ENCODE measurements at regions not wholly inside any gene's neighbourhood (a gene's known extent, or its start where the extent isn't known, plus 50 kb on each side); places are given as distances from the start of the nearest gene placed in this dataset.

DNA sequence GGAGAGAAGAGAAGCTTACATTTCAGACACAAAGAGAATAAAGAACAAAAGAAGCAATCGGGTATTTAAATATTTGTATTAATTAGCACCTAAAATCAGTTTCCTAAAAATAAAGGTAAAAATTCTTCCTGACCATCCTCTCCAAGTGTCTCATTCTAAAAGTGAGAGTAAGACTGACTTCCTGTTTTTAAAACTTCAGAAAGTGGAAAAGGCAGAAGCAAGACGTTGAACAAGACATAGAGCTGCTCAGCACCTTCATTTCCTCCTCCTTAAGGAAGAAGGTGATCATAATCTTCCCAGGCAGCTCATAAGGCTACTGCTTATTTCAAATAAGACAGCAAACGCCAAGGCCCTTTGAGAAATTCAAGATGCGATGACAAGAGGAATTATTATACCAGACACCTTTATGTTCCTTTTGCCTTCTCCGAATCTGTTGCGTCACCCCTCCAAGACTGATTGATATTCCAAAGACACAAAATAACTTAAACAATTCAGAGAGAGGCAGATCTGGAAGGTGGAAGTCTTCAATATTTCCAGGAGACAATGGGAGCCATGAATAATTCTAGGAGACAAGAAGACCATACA is 238.8 kb upstream of the TLE3 start:
- TF ChIP-seq, protein P1, sequence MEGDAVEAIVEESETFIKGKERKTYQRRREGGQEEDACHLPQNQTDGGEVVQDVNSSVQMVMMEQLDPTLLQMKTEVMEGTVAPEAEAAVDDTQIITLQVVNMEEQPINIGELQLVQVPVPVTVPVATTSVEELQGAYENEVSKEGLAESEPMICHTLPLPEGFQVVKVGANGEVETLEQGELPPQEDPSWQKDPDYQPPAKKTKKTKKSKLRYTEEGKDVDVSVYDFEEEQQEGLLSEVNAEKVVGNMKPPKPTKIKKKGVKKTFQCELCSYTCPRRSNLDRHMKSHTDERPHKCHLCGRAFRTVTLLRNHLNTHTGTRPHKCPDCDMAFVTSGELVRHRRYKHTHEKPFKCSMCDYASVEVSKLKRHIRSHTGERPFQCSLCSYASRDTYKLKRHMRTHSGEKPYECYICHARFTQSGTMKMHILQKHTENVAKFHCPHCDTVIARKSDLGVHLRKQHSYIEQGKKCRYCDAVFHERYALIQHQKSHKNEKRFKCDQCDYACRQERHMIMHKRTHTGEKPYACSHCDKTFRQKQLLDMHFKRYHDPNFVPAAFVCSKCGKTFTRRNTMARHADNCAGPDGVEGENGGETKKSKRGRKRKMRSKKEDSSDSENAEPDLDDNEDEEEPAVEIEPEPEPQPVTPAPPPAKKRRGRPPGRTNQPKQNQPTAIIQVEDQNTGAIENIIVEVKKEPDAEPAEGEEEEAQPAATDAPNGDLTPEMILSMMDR (IDR thresholded peaks at IDR 0.05; ENCODE audit: low read depth, low read length), result no peak
- Histone ChIP-seq H3K4me3 (ENCODE audit: low read depth, low read length) (no peak overlapping the region), H3K36me3 (no peaks in the 10 kb centered on the region), H3K9me3 (ENCODE audit: severe bottlenecking) (peaks cover 25% of the 10 kb centered on the region), H3K27ac (no peak overlapping the region), H3K27me3 (ENCODE audit: insufficient read depth, low read depth, severe bottlenecking) (no peaks in the 10 kb centered on the region)
- DNase-seq, result no peak

DNA sequence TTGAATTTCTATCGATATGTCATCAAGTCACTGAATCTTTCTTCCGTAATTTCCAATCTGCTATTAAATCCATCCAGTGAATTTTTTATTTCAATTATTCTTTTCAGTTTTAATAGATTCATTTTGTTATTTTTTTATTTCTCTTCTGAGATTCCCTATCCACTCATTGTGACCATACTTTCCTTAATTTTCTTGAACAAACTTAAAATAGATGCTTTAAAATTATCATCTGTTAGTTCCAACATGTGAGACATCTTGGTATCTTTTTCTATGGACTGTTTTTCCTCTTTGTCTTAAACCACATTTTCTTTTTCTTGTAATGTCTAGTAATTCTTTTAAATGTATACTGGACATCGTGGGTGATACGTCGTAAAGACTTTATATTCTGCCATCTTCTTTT is 236.6 kb upstream of the TLE3 start:
- Histone ChIP-seq H3K36me3 (no peaks in the 10 kb centered on the region), H3K4me3 (ENCODE audit: low read depth, low read length) (no peak overlapping the region), H3K27ac (no peak overlapping the region), H3K9me3 (ENCODE audit: severe bottlenecking) (peaks cover 32% of the 10 kb centered on the region), H3K27me3 (ENCODE audit: insufficient read depth, low read depth, severe bottlenecking) (no peaks in the 10 kb centered on the region)
- TF ChIP-seq, protein P1 (IDR thresholded peaks at IDR 0.05; ENCODE audit: low read depth, low read length), result no peak
- DNase-seq, result no peak

DNA sequence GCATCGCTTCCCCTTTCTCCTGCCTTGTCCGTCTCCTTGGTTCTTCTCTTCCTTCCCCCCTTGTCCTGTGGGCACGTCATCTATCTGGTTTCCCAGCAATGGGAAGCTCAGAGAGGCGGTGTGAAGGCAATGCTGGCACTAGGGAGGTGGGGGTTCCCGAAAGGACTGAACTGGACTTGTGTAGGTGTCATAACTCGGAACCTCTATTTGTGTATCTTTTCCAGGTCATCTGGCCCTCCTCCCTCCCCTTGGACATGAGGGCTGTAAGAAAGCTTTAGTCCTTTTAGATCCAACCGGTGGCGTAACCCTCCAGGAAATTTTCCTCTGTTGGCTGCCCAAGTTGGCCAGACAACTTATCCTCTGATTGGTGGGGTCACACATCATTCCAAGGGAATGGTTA is 231.5 kb upstream of the TLE3 start:
- H3K27me3 ChIP-seq (ENCODE audit: insufficient read depth, low read depth, severe bottlenecking), result no peaks in the 10 kb centered on the region
- H3K36me3 ChIP-seq, result no peaks in the 10 kb centered on the region
- TF ChIP-seq, protein P1 (IDR thresholded peaks at IDR 0.05; ENCODE audit: low read depth, low read length), result no peak
- no peak overlapping the region for H3K27ac ChIP-seq
- DNase-seq, result no peak
- H3K4me3 ChIP-seq (ENCODE audit: low read depth, low read length), result no peak overlapping the region
- peaks cover 22% of the 10 kb centered on the region for H3K9me3 ChIP-seq (ENCODE audit: severe bottlenecking)

DNA sequence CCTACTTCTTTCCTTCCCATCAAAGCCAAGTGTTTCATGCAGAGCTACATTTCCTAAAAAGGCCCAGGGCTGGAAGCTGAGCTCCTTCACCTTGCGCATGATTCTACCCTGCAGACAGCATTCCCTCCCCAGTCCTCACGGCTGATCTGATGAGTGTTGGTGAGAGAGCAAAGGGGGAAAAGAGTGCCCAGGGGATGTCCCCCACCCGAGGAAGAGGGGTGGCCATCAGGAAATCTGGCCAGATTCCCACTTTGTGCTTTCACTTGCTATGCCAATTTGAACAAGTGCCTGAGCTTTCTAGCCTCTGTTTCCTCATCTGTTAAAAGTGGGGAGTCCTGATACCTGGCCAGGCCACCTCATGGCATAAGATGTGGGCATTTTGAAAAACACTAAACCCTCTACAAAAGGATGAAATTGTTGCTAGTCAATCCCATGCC is 231.0 kb upstream of the TLE3 start:
- H3K4me3 ChIP-seq (ENCODE audit: low read depth, low read length), result no peak overlapping the region
- TF ChIP-seq, protein P1 (IDR thresholded peaks at IDR 0.05; ENCODE audit: low read depth, low read length), result no peak
- no peak for DNase-seq
- no peaks in the 10 kb centered on the region for H3K27me3 ChIP-seq (ENCODE audit: insufficient read depth, low read depth, severe bottlenecking)
- H3K36me3 ChIP-seq, result no peaks in the 10 kb centered on the region
- no peak overlapping the region for H3K27ac ChIP-seq
- peaks cover 17% of the 10 kb centered on the region for H3K9me3 ChIP-seq (ENCODE audit: severe bottlenecking)

DNA sequence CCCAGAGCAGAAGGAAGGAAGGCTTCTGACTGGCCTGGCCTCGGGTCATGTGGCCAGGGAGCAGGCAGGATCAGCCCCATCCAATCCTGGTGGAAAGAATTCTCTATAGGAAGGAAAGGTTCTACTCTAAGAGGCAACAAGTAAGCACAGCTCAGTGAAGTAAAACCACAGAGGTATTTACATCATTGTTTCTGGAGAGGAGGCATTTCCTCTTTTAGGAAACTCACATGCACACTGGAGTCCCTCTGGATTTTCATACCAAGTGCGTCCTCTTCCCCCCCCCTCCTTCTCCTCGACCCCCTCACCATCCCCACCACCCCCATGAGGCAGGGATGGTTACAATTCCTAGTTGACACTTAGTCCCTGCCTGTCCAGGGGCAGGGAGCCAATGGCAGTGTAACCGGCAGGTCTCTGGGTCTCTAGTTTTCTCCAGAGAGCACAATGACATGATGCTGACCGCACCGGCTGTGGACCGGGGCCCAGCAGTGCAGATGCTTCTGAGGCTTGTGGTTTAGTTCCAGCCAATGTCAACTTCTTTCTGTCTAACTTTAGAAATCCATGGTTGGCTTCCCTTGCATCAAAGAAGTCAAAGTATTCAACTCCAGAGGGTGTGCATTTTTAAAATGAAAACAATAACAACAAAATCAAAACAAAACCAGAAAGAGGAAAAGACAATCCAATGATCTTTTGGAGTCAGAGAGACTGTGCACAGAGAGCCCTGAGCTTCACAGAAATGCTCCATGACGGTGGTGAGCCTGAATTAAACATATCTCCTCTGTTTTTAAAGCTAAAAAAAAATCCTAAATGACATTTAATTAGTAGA is 230.3 kb upstream of the TLE3 start:
- TF ChIP-seq, protein P1 (IDR thresholded peaks at IDR 0.05; ENCODE audit: low read depth, low read length), result no peak
- Histone ChIP-seq H3K27me3 (ENCODE audit: insufficient read depth, low read depth, severe bottlenecking) (no peaks in the 10 kb centered on the region), H3K36me3 (no peaks in the 10 kb centered on the region), H3K9me3 (ENCODE audit: severe bottlenecking) (peaks cover 14% of the 10 kb centered on the region), H3K27ac (no peak overlapping the region), H3K4me3 (ENCODE audit: low read depth, low read length) (no peak overlapping the region)
- no peak for DNase-seq

Data from WERI-Rb-1 (cell line).